HG02884 (cell line): ENCODE measurements at regions not wholly inside any gene's neighbourhood (a gene's known extent, or its start where the extent isn't known, plus 50 kb on each side); places are given as distances from the start of the nearest gene placed in this dataset.
"Not testable (repeated sequence)": the region's sequence is repeated elsewhere in the genome, so short reads cannot be mapped to it uniquely, and the experiment has no call there.

Experiments
- ATAC-seq: cut with Tn5 transposase; IDR thresholded peaks from one replicate; pipeline ENCODE4 v1.9.1; 2021; ENCODE audit warnings: mild to moderate bottlenecking, moderate library complexity; ENCODE audit not compliant: unreplicated experiment

DNA sequence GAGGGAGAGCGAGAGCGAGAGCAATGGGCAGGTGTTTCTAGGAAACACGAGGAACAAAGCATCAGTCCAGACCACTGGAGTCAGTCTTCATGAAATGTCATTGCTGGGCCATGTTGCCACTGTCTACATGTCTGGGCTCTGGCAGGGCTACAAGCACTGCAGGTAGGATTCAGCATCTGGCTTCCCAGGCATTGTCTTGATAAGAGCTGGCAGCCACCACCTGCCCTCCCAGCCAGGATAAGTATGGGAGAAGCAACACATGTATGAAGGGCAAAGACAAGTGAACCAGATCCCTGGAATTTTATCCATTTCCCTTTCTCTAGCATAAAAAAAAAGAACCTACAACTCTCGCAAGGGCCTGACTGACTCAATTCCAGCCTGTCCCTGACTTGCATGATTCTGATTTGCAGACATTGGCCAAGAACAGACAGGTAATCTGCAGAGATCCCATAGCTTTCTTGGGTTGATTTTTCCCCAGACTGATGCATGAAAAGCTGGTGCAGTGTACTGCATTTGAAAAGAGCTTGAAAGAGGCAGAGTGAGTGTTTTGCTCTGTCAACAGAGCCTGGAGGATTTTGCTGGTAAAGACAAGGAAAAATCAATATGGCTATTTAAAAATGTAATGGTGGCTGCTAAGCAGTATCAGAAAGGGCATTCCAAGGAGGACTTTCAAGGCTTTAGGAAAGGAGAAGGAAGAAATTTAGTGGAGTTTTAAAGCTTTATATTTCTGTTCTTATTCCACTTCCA is 157.2 kb upstream of the MYRIP start:
- no peak for ATAC-seq

DNA sequence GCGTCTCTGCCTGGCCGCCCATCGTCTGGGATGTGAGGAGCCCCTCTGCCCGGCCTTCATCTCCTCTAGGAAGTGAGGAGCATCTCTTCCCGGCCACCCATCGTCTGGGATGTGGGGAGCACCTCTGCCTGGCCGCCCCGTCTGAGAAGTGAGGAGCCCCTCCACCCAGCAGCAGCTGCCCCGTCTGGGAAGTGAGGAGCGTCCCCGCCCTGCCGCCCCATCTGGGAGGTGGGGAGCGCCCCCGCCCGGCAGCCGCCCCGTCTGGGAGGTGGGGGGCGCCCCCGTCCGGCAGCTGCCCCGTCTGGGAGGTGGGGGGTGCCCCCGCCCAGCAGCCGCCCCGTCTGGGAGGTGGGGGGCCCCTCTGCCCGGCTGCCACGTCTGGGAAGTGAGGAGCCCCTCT is 153.7 kb upstream of the MYRIP start:
- ATAC-seq = not testable (repeated sequence)

DNA sequence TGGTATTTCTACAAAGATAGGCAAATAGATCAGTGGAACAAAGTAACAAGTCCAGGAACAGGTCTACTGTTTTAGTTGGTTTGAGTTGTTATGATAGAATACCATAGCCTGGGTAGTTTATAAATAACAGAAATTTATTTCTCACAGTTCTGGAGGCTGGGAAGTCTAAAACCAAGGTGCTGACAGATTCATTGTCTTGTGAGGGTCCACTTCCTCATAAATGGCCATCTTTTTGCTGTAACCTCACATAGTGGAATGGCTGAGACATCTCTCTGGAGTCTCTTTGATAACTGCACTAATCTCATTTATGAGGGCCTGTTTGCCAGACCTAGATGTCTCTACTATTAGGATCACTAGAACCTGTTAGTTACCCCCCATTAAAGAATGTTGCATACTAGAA is 152.3 kb upstream of the MYRIP start:
- ATAC-seq = no peak

DNA sequence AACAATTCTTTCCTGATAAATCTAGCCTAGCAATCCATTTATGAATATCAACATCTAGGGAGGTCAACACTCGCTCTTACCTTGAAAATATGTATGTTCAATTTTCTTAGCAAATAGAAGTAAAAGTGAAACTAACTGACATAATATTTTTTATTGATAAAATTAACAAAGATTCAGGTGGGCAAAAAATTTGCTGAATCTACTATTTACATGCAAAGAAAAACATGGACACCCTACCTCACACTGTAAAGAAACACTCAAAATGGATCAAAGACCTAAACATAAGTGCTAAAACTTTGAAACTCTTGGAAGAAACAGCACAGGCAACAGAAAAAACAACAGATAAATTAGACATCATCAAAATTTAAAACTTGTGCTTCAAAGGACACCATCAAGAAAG is 151.6 kb upstream of the MYRIP start:
- no peak for ATAC-seq

DNA sequence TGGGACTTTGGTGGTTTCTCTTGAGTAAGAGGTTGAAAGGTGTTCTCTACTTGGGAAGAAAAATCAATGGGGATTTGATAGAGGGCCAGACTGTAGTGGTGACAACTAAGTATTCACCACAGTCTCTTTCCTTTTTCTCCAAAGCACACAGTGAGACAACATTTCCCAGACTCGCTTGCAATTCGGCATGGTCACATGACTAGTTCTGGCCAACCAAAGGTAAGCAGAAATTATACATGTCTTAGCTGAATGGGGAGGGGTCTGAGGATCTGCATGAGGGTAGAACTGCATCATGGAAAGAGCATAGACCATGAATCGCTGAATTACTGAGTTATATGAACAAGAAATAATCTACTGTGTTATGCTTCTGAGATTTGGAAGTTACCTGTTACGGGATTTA is 144.5 kb upstream of the MYRIP start:
- no peak for ATAC-seq

DNA sequence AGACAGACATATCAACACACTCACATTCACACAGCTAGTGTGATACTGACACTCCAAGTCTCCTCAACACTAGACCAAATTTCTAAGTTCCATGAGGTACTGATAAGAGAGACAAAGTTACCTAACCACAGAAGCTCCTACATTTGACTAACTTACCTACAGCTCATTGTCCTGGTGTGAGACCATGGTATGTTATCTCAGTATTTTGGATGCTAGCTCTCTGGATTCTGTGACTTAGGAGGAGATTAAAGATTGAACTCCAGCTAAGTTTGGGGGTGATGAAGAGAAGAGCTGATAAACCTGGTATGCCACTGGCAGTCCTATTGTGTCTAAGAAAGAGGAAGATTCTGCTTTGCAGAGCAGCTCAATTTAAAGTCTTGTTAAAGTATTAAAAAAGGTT is 144.0 kb upstream of the MYRIP start:
- ATAC-seq = no peak

DNA sequence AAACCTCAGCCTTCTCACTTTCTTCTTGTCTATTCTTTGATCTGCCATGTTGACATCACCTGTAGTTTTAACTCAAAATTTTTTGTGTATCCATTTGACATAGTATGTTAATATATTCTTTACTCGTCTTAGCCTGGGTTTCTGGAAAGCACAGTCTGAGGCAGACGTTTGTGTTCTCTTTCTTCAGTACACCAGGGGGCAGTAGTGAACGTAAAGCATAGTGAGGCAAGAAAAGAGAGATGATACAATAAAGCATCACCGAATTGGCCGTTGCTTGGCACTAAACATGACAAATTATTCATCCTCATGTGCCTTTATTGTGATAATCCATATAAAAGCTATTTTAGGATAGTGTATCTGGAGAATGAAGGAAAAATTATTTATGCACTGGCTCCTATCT is 141.0 kb upstream of the MYRIP start:
- ATAC-seq = peak; percentile 63

DNA sequence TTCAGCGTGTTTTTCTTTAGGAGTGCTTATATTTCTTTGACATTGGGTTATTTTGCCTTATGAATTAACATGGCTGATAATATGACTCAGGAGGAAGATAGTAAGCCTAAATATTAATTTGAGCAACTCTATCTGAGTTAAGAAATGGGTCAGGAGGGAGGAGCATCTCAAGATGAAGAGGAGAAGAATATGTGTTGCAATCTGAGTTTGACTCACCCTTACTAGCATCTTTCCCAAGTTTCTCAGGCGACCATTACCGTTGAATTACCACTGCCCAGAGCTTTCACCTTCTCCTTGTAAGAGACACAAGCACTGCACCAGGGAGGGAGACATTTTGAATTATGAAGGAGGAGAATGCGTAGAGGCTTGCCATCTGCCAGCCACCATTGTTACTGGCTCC is 138.3 kb upstream of the MYRIP start:
- ATAC-seq = no peak

DNA sequence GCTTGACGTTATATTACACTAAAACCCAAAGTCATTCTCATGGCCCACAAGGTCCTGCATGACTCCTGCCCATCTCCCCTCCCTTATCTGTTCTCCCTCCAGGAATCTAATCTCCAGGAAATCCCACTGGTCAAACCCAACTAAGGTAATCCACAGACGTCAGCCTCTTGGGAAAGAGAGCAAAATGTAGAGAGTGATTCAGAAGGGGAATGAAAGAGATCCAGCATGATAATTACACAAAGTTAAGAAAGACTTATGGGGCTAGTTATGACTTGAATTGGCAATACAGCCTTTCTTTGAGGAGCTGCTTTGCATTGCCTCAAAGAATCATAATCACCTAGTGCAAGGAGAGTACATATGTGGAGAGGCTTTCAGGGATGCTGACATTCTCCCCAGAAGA is 137.8 kb upstream of the MYRIP start:
- ATAC-seq = no peak

DNA sequence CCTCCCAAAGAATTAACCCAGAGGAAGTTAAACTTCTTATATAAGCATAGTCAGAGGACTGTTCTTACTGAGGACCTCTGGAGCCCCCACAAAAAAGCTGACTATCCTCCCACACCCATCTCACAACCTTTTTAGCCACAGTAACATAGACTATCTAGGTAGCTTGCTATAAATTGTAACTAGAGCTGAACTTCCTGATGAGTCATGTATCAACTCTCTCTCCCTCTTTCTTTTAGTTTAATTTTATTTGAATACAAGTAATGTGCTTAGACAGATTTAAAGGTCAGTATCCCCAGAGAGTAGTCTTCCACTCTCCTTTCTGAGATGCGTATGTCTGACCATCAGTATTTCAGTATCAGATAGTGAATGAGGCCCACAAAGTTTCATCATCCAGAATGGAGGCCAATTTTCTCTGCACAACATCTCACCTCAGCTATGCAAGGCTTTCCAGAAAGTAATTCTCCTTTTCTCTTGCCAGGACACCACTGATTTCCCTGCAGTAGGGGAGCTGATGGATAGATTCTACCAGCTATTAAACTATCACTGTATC is 104.0 kb upstream of the MYRIP start:
- ATAC-seq = no peak

DNA sequence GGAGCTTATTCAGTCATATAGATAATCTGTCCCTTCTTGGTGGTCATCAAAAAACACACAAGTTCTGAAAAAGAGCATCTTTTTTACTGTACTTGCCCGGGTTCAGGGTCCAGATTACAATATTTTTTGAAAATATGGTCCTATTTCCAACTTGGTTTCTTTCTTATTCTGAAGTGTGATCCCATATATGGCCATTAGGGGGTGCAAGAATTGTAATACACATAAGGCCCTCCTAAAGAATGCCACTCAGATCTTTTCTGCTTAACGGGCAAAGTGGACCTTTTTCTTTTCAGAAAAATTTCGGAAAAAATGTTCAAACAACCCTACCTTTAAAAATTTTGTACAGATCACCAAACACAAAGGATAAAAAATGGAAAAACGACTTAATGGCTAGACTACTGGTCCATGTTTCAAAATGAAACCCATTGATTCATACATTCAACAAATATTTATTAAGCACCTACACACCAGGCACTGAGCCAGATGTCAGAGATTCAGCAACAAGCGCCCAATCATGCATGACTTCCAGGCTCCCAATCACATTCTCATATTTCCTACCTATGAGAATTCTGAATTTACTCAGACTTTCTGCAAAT is 102.0 kb upstream of the MYRIP start:
- no peak for ATAC-seq

DNA sequence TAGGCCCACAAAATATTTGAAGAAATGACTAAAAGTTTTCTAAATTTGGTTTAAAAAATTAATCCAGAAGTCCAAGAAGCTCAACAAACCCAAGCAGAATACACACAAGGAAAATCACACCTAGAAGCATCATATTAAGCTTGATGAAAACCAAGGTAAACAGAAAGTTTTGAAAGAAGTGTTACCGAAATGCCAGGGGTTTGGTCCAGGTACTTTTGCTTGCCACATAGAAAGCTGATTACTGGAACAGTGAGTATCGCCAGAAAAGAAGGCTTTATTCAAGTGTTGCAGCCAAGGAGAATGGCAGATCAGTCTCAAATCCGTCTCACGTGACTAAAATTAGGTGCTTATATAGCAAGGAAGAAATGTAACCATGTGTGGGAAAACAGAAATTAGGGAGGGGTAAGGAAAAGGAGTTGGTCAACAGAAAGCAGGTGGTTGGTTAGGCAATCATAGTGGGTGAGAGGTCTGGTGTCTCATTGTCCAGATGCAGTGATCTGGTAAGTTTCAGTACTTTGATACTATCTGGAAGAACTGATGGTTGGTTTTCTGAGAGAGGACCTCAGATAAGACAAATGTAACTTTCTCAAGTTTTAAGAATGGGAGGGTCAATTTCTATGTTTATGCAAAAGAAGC is 96.9 kb upstream of the MYRIP start:
- ATAC-seq = no peak

DNA sequence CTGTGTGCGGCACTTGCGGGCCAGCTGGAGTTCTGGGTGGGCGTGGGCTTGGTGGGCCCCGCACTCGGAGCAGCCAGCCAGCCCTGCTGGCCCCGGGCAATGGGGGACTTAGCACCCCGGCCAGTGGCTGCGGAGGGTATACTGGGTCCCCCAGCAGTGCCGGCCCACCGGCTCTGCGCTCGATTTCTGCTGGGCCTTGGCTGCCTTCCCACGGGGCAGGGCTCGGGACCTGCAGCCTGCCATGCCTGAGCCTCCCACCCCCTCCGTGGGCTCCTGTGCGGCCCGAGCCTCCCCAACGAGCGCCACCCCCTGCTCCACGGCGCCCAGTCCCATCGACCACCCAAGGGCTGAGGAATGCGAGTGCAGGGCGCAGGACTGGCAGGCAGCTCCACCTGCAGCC is 96.1 kb upstream of the MYRIP start:
- not testable (repeated sequence) for ATAC-seq

DNA sequence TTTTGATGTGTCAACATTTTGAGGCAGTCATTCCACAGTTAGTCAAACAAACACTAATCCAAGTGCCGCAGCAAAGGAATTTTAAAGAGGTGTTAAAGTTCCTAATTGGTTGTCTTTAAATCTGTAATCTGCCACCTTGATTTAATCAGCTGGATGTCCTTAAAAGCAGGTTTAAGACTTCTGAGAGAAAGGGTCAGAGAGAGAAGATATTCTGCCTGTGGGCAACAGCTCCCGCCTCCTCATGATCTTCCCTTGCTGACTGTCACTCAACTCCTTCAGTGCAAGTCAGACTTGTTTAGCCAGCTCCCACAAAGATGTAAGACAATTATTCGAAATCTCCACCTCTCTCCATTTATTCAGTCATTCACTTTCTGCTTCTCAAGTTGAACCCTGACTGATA is 92.6 kb upstream of the MYRIP start:
- ATAC-seq = no peak

DNA sequence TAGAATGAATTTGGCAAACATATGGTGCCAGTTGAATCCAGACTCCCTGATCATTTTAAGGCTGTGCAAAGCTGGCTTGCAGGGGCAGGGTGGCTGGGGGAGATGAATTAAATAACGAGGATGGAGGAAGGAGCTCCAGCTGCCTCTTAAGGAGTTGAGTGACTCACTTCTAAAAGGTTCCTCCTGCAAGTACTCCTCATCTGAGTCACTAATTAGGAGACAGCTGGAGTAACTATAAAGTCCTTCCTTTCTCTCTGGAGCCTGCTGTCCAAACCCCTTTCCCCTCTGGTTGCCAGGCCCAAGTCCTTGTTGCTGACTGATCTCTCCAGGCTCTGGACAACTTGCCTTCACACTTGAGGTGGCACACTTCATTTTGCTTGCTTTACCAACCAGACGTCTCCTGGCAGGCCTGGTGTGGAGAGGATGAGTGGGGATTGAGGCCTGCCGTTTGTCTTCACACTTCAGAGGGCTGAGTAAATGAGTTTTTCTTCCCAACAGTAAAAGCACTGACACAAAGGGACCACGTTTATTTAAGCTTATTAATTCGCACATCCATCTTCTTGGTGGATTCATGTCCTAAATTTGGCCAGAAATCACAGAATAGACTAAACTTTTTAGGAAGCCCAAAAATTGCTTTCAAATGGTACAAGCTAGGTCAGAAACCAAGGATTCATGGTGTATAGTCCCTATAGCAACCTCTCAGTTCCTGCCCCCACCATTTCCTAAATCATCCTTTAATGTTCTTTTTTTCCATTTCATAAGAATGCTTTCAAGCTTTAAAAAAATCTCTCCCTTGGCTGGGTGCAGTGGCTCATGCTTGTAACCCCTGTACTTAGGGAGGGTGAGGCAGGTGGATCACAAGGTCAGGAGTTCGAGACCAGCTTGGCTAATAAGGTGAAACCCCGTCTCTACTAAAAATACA is 90.5 kb upstream of the MYRIP start:
- no peak for ATAC-seq

DNA sequence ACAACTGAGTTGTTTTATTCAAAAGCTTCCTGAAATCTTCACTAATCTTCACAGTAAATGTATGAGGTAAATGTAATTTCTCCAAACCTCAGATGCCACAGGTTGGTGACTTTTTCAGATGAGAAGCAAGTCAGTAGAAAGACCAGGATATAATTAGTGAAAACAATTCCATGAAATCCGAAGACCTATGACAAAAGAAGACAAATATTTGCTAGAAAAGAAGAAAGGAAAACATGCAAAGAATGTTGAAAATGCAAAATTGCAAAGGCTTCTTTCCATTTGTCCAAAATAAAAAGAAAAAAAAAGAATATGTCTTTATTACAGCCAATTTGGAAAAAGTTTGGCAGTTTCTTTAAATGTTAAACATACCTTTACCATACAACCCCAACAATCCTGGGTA is 88.3 kb upstream of the MYRIP start:
- ATAC-seq = no peak

DNA sequence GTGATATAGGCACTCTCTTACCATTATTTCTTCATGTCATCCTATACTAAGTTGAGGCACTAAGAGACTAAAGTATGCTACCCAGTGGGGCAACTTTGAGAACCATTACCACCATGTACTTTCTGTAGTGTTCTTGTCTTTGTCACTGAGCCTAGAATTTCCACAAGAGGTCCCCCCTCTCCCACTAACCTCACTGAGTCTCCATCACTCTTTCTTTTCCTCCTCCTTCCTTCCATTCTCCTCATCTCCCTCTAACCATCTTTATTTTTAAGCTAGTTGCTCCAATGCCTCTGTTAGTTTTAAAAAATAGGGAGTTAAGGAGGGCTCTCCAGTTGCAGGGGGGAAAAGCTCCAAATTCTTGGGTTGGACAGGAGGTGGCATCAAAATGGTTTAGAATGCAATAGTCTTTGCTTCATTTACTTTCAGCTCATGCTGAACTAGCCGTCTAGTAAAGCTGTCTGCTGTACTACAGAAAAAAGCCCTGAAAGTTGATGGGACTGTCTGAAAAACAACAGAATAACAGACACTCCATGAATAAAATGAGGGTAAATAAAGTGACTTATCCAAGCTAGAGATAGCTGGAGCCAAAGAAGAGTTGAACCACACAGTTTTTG is 85.1 kb upstream of the MYRIP start:
- ATAC-seq = no peak

DNA sequence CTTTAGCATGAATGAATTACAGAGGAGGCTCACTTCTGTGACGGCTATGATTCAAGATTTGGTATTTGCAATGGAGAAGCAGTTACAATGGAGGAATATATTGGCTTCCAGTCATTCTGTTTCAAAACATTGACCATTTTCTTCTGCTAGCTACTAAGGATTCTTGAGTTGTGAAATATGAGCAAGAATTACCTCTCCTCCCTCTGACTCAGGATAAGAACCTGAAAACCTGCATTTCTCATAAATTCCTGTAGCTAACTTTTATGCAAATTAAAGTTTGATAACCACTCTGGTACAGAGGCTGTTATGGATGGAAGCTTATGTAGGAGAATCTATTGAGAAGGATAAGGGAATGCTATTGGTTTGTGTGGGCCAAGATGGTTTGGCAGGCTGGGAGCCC is 84.1 kb upstream of the MYRIP start:
- no peak for ATAC-seq

DNA sequence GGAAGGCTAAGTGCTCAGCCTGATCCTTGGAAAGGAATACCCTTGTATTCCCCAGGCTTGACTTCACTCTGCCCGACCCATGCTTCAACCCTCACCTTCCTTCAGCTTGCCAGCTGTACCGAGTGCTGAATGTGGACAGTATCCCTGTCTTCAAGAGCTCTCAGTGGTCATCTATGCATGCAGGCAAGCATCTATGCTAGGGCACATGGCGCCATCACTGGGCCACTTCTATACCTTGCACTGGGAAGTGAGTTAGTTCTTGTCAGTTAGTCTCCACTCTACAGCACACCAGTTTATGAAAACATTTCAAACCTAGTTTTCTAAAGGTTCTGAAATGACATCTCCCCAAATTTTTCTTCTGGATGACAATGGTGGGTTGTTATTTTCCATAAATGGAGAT is 82.0 kb upstream of the MYRIP start:
- no peak for ATAC-seq

DNA sequence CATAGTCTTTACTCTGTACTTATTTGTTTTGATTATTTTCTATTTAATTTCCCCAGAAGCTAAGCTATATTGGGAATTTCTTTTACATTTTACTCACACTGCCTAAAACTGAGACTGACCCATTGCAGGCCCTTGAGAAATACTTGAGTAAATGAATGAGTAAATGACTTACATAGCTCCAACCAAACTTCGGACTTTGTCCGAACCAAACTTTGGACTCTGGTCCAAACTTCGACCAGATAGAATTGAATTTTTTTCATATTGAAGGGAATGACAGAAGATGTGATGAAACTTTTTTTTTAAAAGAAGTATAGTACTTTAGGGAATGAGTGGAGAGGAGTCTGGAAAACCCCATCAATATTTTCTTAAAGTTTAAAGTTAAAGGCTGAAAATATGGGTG is 75.6 kb upstream of the MYRIP start:
- no peak for ATAC-seq

DNA sequence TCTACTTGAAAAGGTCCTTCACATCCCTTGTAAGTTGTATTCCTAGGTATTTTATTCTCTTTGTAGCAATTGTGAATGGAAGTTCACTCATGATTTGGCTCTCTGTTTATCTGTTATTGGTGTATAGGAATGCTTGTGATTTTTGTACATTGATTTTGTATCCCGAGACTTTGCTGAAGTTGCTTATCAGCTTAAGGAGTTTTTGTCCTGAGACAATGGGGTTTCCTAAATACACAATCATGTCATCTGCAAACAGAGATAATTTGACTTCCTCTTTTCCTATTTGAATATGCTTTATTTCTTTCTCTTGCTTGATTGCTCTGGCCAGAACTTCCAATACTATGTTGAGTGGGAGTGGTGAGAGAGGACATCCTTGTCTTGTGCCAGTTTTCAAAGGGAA is 69.8 kb upstream of the MYRIP start:
- not testable (repeated sequence) for ATAC-seq
